Suppressor macrophage (primary cell): ENCODE measurements at regions not wholly inside any gene's neighbourhood (a gene's known extent, or its start where the extent isn't known, plus 50 kb on each side); places are given as distances from the start of the nearest gene placed in this dataset.
"Not testable (repeated sequence)": the region's sequence is repeated elsewhere in the genome, so short reads cannot be mapped to it uniquely, and the experiment has no call there.

Experiments
- DNase-seq, 4 experiments: peaks; one replicate each; pipeline ENCODE4 v3.0.0-alpha.2; 2020 to 2022

GRCh38 chr18:68428661-68429060 is 286.2 kb downstream of the TMX3 start:
- no peak for DNase-seq

DNA sequence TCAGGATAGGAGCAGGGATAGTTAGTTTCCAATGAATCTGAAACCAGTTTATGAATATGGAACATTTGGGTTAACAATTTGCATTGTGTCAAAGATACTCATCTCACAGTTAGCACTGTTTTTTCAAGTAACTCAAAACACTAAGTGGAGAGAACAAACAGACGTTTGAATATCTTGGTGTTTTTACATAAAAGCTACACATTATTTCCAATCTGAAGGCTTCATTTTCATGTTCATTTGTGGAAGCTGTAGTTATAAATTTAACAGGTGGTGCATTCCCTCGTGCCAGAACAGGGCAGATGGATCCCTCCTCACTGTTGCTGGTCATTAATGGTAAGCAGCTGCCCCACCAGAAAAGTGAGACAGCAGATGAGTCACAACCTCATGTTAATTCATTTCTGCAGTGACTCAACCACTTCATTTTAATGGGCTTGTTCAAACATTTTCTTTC is 286.9 kb downstream of the TMX3 start:
- DNase-seq: no peak

DNA sequence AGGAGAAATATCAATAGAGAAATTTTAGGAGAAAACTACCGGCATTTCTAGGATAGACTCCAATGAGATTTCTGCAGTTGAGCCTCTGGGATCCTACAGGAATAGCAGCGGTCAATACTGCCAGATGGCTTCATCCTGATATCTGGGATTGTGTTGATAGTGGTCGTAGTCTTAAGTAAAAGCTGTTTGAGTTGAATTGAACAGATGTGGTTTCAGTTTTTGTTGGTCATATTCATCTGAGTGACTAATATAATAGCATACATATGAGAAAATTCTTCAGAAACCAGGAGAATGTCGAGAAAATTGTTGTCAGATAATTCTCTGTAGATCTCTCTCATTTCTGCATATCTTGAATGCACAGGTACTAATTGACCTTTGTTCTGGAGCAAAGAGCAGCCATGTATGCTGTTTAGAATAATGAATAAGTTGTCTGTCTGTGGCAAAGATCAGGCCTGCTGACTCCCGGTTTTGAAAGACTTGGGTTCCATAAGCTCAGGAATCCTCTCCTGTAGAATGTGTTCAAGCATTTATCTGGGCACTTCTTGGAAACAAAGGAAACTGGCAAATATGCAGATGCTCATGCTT is 288.1 kb downstream of the TMX3 start:
- no peak for DNase-seq

GRCh38 chr18:68418881-68419280 is 296.0 kb downstream of the TMX3 start:
- no peak for DNase-seq

DNA sequence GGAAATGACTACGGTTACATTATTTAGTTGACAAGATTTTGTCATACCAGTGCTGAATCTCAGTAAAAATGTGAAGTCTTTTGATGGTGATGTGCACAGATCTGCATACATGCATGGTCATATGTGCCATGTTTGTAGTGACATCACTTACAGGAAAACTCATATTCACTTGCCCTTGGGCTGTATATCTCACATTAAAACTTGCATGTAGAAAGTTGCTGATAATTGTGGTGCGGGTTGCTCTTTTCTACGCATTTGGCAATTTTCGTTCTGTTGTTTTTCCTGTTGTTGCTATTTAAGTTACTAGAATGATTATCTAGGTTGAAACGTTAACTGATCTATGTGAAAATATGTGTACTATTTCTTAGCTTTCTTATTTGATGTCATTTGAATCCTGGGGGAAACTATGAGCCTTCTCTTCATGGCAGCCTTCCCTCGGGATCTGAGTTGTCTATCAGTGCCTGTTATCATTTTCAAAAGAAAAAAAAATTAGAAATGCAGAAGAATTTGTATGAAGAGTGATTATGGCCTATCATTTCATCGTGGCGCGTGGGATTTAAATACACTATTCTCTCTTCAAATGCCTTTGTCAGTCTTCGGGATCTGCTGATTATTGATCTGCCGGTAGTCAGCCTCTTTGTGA is 296.6 kb downstream of the TMX3 start:
- DNase-seq: no peak

GRCh38 chr18:68417826-68418225 is 297.1 kb downstream of the TMX3 start:
- DNase-seq: no peak

DNA sequence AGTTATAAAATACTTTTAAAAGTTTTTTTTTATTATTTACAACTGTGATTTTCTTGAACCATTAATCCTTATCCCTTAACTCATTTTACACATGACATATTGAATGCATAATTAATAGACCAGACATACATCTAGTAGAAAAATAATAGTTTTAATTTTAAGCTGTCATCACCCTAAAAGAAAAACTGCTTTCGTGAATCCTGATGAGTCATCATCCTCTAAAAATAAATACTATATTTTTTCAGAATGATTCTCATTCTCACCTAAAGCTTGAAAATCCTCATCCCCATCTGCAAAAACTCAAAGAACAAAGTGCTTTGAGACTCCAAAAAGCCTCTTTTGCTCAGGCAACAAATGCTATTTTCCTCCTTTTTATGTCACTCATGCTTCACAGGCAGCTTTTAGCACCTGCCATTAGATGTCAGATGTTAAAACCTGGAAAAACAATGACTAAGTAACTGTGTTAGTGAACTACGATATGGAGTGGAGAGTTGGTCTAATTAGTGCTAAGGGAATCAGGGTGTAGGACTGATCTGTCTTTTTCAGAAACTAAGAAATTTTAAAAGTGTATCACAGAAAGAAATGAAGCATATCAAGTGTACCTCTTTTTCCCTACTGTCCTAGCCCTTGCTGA is 297.6 kb downstream of the TMX3 start:
- no peak for DNase-seq

GRCh38 chr18:68414407-68414806 is 300.5 kb downstream of the TMX3 start:
- DNase-seq: no peak

DNA sequence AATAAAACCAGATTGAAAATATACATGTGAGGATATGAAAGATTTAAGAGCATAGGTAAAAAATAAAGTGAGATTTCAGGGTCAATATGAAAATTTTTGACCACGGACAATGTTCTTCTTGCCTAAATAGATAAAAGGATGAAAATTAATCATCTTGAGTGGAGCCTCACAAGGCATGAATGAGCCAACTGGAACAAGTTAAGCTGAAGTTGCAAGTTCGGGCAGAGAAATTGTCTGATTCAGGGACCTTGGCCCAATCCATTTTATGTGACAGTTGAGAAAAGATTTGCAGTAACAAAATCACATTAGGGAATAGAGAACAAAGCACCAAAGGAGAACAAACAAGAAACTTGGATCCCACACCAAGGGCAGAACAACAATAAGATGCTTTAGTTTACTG is 305.3 kb downstream of the TMX3 start:
- no peak for DNase-seq

DNA sequence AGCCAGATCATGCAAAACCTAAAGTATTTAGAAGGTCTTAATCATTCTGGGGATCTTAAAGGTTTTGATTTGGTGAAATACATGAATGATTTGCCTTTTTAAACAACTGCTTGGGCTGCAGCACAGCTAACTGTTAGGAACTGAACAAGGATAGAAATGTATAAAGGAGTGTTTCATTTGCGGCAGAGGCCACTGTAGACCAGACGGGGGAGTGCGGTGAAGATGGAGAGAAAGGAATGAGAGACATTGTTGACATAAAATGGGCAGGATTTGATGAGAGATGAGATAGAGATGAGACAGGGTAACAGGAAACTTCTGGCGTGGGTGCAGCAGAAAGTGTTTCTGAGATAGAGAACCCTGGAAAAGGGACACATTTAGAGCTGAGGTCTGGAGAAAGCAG is 308.1 kb downstream of the TMX3 start:
- no peak for DNase-seq

GRCh38 chr18:68402784-68403183 is 312.1 kb downstream of the TMX3 start:
- no peak for DNase-seq

DNA sequence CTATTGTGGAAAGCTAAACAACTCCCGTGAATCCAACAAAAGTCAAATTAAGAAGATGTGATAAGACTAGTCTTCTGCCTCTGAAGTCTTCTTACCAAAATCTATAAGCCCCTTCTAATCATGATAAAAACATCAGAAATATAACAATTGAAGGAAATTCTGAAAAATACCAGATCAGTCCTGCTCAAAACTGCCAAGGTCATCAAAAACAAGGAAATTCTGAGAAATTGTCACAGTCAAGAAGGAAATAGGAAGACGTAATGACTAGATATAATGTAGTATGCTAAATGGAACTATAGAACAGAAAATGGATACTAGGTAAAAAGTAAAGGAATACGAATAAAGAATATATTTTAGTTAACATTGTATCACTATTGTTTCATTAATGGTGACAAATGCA is 314.0 kb downstream of the TMX3 start:
- no peak for DNase-seq

- DNase-seq: no peak
These were observed 315.2 kb downstream of the TMX3 start for GRCh38 chr18:68399721-68400120.

- no peak for DNase-seq
These were observed 317.5 kb downstream of the TMX3 start for GRCh38 chr18:68397241-68398035.

GRCh38 chr18:68394705-68395104 is 320.2 kb downstream of the TMX3 start:
- no peak for DNase-seq

- DNase-seq: no peak
These were observed 323.1 kb downstream of the TMX3 start for GRCh38 chr18:68391801-68392200.

- DNase-seq: no peak
These were observed 327.7 kb downstream of the TMX3 start for GRCh38 chr18:68387246-68387645.

- DNase-seq: not testable (repeated sequence)
These were observed 330.9 kb downstream of the TMX3 start for GRCh38 chr18:68383979-68384378.

DNA sequence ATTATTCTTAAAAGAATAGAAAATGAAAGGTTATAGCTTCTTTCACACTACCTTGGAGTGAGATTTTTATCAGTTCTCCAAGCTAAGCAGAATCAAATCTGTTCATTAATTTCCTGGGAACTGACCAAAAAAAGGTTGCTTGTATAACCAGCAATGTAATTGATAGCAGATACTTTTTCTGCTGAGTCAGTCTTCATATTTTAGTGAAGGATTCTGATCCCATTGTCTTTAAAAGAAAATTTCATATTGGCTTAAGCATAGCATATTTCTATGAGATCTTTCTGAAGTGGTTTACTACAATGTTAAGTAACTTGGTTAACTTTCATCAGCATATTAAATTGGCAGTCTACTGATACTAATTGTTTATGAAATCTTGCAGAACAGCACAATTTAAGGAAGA is 338.0 kb downstream of the TMX3 start:
- DNase-seq: no peak

- DNase-seq: no peak
These were observed 352.0 kb downstream of the TMX3 start for GRCh38 chr18:68362907-68363306.

- DNase-seq: no peak
These were observed 359.3 kb downstream of the TMX3 start for GRCh38 chr18:68355637-68356036.

- no peak for DNase-seq
These were observed 360.7 kb downstream of the TMX3 start for GRCh38 chr18:68354176-68354575.

- no peak for DNase-seq
These were observed 372.8 kb downstream of the TMX3 start for GRCh38 chr18:68342039-68342659.
